ENCODE measurements at regions not wholly inside any gene's neighbourhood (a gene's known extent, or its start where the extent isn't known, plus 50 kb on each side); places are given as distances from the start of the nearest gene placed in this dataset.

DNA sequence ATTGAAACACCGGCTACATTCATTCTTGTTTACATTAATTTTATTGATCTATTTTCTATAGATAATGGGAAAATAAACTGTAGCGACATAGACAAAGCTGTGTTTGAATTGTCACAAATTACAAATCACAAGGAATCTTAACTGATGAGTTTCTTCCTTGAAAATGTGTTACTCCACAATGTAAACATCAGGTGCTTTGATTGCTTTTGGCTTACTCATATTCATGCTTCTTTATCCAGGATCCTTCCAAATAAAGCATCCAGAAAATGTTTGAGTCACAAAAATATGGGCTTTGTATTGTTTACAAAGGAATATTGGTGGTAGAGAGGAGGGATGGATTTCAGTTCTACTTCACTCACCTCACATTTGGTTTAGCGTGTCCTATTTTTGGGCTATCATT lies 64.0 kb downstream of the BMP2 start:
- H4K8ac ChIP-seq (ENCODE audit: low read length), result no peak overlapping the region
- H4K91ac ChIP-seq (ENCODE audit: low read length), result no peak overlapping the region
- H3K4ac ChIP-seq (ENCODE audit: low read depth in 1 of 2, low read length in 2 of 2), result no peak overlapping the region
- WGBS, result 83% methylated on average over 1 of the region's 3 CpGs
- H2BK5ac ChIP-seq (ENCODE audit: low read depth, low read length, poor library complexity, severe bottlenecking), result no peak overlapping the region
- no peak overlapping the region for H2BK15ac ChIP-seq (ENCODE audit: low read depth, poor library complexity, severe bottlenecking)
- H2BK12ac ChIP-seq (ENCODE audit: low read length in 2 of 2), result no peak overlapping the region
- no peak overlapping the region for H3K27ac ChIP-seq (ENCODE audit: low read length, poor library complexity, severe bottlenecking)
- no peaks in the 10 kb centered on the region for H3K9me3 ChIP-seq (ENCODE audit: control insufficient read depth, low read length)
- no peak overlapping the region for H3K14ac ChIP-seq (ENCODE audit: low read length in 2 of 2)
- H3K79me1 ChIP-seq (replicated peaks; ENCODE audit: low read length, poor library complexity, severe bottlenecking), result no peaks in the 10 kb centered on the region
- no peak overlapping the region for H2BK120ac ChIP-seq (ENCODE audit: low read depth, low read length)
- H3K4me3 ChIP-seq (ENCODE audit: insufficient read depth in 1 of 2, low read depth in 1 of 2, low read length in 2 of 2), result no peak overlapping the region
- no peaks in the 10 kb centered on the region for H3K36me3 ChIP-seq (ENCODE audit: control insufficient read depth in 1 of 2, insufficient read depth in 2 of 2, low read depth in 1 of 2, low read length in 2 of 2)
- DNase-seq, result no peak
- no peak overlapping the region for H3K9ac ChIP-seq (ENCODE audit: low read length)
- no peak overlapping the region for H2AFZ ChIP-seq (ENCODE audit: low read depth, low read length)
- H3K18ac ChIP-seq (ENCODE audit: low read depth in 1 of 2, low read length in 2 of 2), result no peak overlapping the region
- no peak overlapping the region for H3K23ac ChIP-seq (ENCODE audit: low read length in 2 of 2)
- H3K4me2 ChIP-seq (ENCODE audit: low read length, poor library complexity, severe bottlenecking), result no peak overlapping the region
- no peaks in the 10 kb centered on the region for H3K27me3 ChIP-seq (ENCODE audit: control insufficient read depth in 1 of 2, insufficient read depth in 1 of 2, low read length in 2 of 2)
- no peaks in the 10 kb centered on the region for H3K4me1 ChIP-seq (ENCODE audit: control insufficient read depth, insufficient read depth, low read depth, low read length)
- H2AK5ac ChIP-seq (ENCODE audit: low read length, severe bottlenecking), result no peak overlapping the region

DNA sequence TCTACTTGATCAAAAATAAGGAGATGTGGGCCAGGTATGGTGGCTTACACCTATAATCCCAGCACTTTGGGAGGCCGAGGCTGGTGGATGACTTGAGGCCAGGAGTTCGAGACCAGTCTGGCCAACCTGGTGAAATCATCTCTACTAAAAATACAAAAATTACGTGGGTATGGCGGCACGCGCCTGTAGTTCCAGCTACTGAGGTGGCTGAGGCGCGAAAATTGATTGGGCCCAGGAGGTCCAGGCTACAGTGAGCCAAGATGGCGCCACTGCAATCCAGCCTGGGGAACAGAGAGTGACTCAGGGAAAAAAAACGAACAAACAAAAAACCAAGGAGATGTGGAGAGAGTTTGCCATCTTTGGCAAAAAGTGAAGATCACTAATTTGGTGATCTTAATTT lies 65.3 kb downstream of the BMP2 start:
- H3K4me1 ChIP-seq (ENCODE audit: control insufficient read depth, insufficient read depth, low read depth, low read length), result no peaks in the 10 kb centered on the region
- no peaks in the 10 kb centered on the region for H3K36me3 ChIP-seq (ENCODE audit: control insufficient read depth in 1 of 2, insufficient read depth in 2 of 2, low read depth in 1 of 2, low read length in 2 of 2)
- H3K18ac ChIP-seq (ENCODE audit: low read depth in 1 of 2, low read length in 2 of 2), result no peak overlapping the region
- no peak overlapping the region for H4K8ac ChIP-seq (ENCODE audit: low read length)
- no peak for DNase-seq
- H3K14ac ChIP-seq (ENCODE audit: low read length in 2 of 2), result no peak overlapping the region
- H3K9ac ChIP-seq (ENCODE audit: low read length), result no peak overlapping the region
- 94% methylated on average over 10 of the region's 10 CpGs for WGBS
- H2BK120ac ChIP-seq (ENCODE audit: low read depth, low read length), result no peak overlapping the region
- H3K27ac ChIP-seq (ENCODE audit: low read length, poor library complexity, severe bottlenecking), result no peak overlapping the region
- no peak overlapping the region for H3K4me3 ChIP-seq (ENCODE audit: insufficient read depth in 1 of 2, low read depth in 1 of 2, low read length in 2 of 2)
- no peak overlapping the region for H2BK12ac ChIP-seq (ENCODE audit: low read length in 2 of 2)
- no peak overlapping the region for H2AFZ ChIP-seq (ENCODE audit: low read depth, low read length)
- no peaks in the 10 kb centered on the region for H3K9me3 ChIP-seq (ENCODE audit: control insufficient read depth, low read length)
- no peaks in the 10 kb centered on the region for H3K79me1 ChIP-seq (replicated peaks; ENCODE audit: low read length, poor library complexity, severe bottlenecking)
- no peak overlapping the region for H2AK5ac ChIP-seq (ENCODE audit: low read length, severe bottlenecking)
- H2BK5ac ChIP-seq (ENCODE audit: low read depth, low read length, poor library complexity, severe bottlenecking), result no peak overlapping the region
- H4K91ac ChIP-seq (ENCODE audit: low read length), result no peak overlapping the region
- no peak overlapping the region for H3K23ac ChIP-seq (ENCODE audit: low read length in 2 of 2)
- no peak overlapping the region for H3K4me2 ChIP-seq (ENCODE audit: low read length, poor library complexity, severe bottlenecking)
- no peak overlapping the region for H3K4ac ChIP-seq (ENCODE audit: low read depth in 1 of 2, low read length in 2 of 2)
- H2BK15ac ChIP-seq (ENCODE audit: low read depth, poor library complexity, severe bottlenecking), result no peak overlapping the region
- H3K27me3 ChIP-seq (ENCODE audit: control insufficient read depth in 1 of 2, insufficient read depth in 1 of 2, low read length in 2 of 2), result peaks cover 0 to 1% of the 10 kb centered on the region in 2 experiments

DNA sequence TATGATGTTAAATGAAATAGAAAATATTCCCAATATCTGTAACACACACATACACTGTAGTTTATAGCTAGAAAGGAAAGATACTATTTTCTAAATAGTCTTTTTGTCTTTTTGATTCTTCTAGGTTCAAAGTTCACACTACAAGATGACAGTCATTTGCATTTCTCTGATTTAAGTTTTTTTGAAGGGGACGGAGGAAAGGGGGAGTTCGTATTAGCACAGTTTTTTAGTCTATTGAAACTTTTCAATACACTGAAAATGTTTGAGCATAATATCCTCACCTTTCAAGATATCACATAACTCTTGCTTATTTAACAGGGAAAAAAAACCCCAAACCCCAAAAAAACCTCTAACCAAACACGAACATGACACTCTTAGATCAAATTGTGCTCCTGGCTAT lies 68.1 kb downstream of the BMP2 start:
- Histone ChIP-seq H3K9ac (ENCODE audit: low read length) (no peak overlapping the region), H3K79me1 (replicated peaks; ENCODE audit: low read length, poor library complexity, severe bottlenecking) (no peaks in the 10 kb centered on the region), H2BK15ac (ENCODE audit: low read depth, poor library complexity, severe bottlenecking) (no peak overlapping the region), H3K4ac (ENCODE audit: low read depth in 1 of 2, low read length in 2 of 2) (no peak overlapping the region), H3K27ac (ENCODE audit: low read length, poor library complexity, severe bottlenecking) (no peak overlapping the region), H2BK12ac (ENCODE audit: low read length in 2 of 2) (no peak overlapping the region), H4K8ac (ENCODE audit: low read length) (no peak overlapping the region), H2BK120ac (ENCODE audit: low read depth, low read length) (no peak overlapping the region), H3K9me3 (ENCODE audit: control insufficient read depth, low read length) (no peaks in the 10 kb centered on the region), H3K14ac (ENCODE audit: low read length in 2 of 2) (no peak overlapping the region), H3K4me1 (ENCODE audit: control insufficient read depth, insufficient read depth, low read depth, low read length) (peaks cover 2% of the 10 kb centered on the region), H4K91ac (ENCODE audit: low read length) (no peak overlapping the region), H3K23ac (ENCODE audit: low read length in 2 of 2) (no peak overlapping the region), H3K4me3 (ENCODE audit: insufficient read depth in 1 of 2, low read depth in 1 of 2, low read length in 2 of 2) (no peak overlapping the region), H3K18ac (ENCODE audit: low read depth in 1 of 2, low read length in 2 of 2) (no peak overlapping the region), H2AFZ (ENCODE audit: low read depth, low read length) (no peak overlapping the region), H2AK5ac (ENCODE audit: low read length, severe bottlenecking) (no peak overlapping the region), H3K27me3 (ENCODE audit: control insufficient read depth in 1 of 2, insufficient read depth in 1 of 2, low read length in 2 of 2) (peaks cover 0 to 4% of the 10 kb centered on the region in 2 experiments), H3K4me2 (ENCODE audit: low read length, poor library complexity, severe bottlenecking) (no peak overlapping the region), H3K36me3 (ENCODE audit: control insufficient read depth in 1 of 2, insufficient read depth in 2 of 2, low read depth in 1 of 2, low read length in 2 of 2) (no peaks in the 10 kb centered on the region), H2BK5ac (ENCODE audit: low read depth, low read length, poor library complexity, severe bottlenecking) (no peak overlapping the region)
- no CpG with 5 or more reads among the region's 3 CpGs for WGBS
- DNase-seq, result no peak

DNA sequence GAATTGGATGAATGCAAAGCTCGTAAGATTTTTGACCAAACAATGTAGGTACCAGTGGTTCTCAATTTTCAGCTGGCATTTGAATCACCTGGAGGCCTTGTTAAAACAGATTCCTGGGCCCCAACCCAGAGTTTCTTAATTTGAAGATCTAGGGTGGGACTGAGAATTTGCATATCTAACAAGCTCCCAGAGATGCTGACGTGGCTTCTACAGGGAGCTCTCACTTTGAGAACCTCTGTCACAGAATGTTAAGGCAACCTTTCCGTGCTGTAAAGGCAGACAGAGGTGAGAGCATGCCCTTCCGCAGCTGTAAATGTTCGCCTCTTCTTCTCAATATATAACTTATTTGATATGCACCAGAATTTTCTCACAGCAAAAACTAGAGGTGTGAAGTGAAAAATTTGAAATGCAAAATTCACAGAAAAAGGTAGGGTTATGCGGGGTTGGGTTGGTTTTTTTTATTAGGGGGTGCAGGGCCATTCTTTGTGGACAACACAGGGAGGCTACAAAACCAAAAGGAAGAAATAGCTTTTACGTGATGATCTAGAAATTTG lies 69.4 kb downstream of the BMP2 start:
- Histone ChIP-seq H2BK12ac (ENCODE audit: low read length in 2 of 2) (no peak overlapping the region), H2AK5ac (ENCODE audit: low read length, severe bottlenecking) (no peak overlapping the region), H2BK5ac (ENCODE audit: low read depth, low read length, poor library complexity, severe bottlenecking) (no peak overlapping the region), H3K4me1 (ENCODE audit: control insufficient read depth, insufficient read depth, low read depth, low read length) (peaks cover 2% of the 10 kb centered on the region), H3K79me1 (replicated peaks; ENCODE audit: low read length, poor library complexity, severe bottlenecking) (no peaks in the 10 kb centered on the region), H3K9me3 (ENCODE audit: control insufficient read depth, low read length) (no peaks in the 10 kb centered on the region), H3K27ac (ENCODE audit: low read length, poor library complexity, severe bottlenecking) (no peak overlapping the region), H2BK120ac (ENCODE audit: low read depth, low read length) (no peak overlapping the region), H3K23ac (ENCODE audit: low read length in 2 of 2) (no peak overlapping the region), H4K8ac (ENCODE audit: low read length) (no peak overlapping the region), H2AFZ (ENCODE audit: low read depth, low read length) (no peak overlapping the region), H4K91ac (ENCODE audit: low read length) (no peak overlapping the region), H3K27me3 (ENCODE audit: control insufficient read depth in 1 of 2, insufficient read depth in 1 of 2, low read length in 2 of 2) (peaks cover 0 to 9% of the 10 kb centered on the region in 2 experiments), H3K4ac (ENCODE audit: low read depth in 1 of 2, low read length in 2 of 2) (no peak overlapping the region), H3K4me2 (ENCODE audit: low read length, poor library complexity, severe bottlenecking) (no peak overlapping the region), H2BK15ac (ENCODE audit: low read depth, poor library complexity, severe bottlenecking) (no peak overlapping the region), H3K18ac (ENCODE audit: low read depth in 1 of 2, low read length in 2 of 2) (no peak overlapping the region), H3K36me3 (ENCODE audit: control insufficient read depth in 1 of 2, insufficient read depth in 2 of 2, low read depth in 1 of 2, low read length in 2 of 2) (no peaks in the 10 kb centered on the region), H3K9ac (ENCODE audit: low read length) (no peak overlapping the region), H3K4me3 (ENCODE audit: insufficient read depth in 1 of 2, low read depth in 1 of 2, low read length in 2 of 2) (no peak overlapping the region), H3K14ac (ENCODE audit: low read length in 2 of 2) (no peak overlapping the region)
- no peak for DNase-seq
- WGBS, result 44% methylated on average over 4 of the region's 7 CpGs
